Osteocyte (in vitro differentiated cells): ENCODE measurements at regions not wholly inside any gene's neighbourhood (a gene's known extent, or its start where the extent isn't known, plus 50 kb on each side); places are given as distances from the start of the nearest gene placed in this dataset.
A peak's percentile ranks its signal among the peaks of the same experiment; 100 is the strongest.
"Not testable (repeated sequence)": the region's sequence is repeated elsewhere in the genome, so short reads cannot be mapped to it uniquely, and the experiment has no call there.

Experiments
- DNase-seq: peaks from one replicate; pipeline ENCODE4 v3.0.0; 2021; ENCODE audit warnings: mixed read lengths; ENCODE audit not compliant: unreplicated experiment; ENCODE audit errors: extremely low spot score
- H3K27ac Mint-ChIP-seq: one replicate; pipeline ENCODE4 v1.8.0; 2021; ENCODE audit warnings: mild to moderate bottlenecking, mixed read lengths; ENCODE audit not compliant: unreplicated experiment
- H3K27me3 Mint-ChIP-seq: one replicate; pipeline ENCODE4 v1.8.0; 2021; ENCODE audit warnings: mixed read lengths; ENCODE audit not compliant: unreplicated experiment
- H3K36me3 Mint-ChIP-seq: one replicate; pipeline ENCODE4 v1.8.0; 2021; ENCODE audit warnings: mixed read lengths; ENCODE audit not compliant: unreplicated experiment
- H3K4me1 Mint-ChIP-seq: one replicate; pipeline ENCODE4 v1.8.0; 2021; ENCODE audit warnings: mixed read lengths; ENCODE audit not compliant: unreplicated experiment
- H3K4me3 Mint-ChIP-seq: one replicate; pipeline ENCODE4 v1.8.0; 2021; ENCODE audit warnings: mild to moderate bottlenecking, moderate library complexity, mixed read lengths; ENCODE audit not compliant: unreplicated experiment
- H3K9me3 Mint-ChIP-seq: one replicate; pipeline ENCODE4 v1.8.0; 2021; ENCODE audit warnings: mixed read lengths; ENCODE audit not compliant: unreplicated experiment
- CTCF ChIP-seq: fragments of 200-600 bp; sonication (generic); IDR thresholded peaks from 2 replicates; pipeline ENCODE4 v1.5.0; 2021; ENCODE audit warnings: antibody characterized with exemption, mild to moderate bottlenecking, moderate library complexity

DNA sequence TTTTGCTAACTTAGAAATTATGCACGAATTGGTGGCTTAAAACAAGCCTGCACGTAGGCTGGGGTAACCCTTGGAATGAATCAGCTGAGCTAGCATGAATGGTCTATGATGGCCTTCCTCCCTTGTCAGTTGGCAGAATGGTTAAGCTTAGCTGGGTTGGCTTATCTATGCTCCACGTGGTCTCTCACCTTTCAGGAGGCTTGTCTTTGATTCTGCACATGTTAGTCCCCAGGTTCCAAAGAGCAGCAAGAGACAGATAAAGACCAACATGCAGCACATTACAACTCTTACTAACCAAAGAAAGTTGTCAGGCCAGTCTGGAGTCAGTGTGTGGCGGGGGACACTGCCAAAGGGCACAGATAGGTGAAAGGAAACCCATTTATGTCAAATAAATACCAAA lies 700.9 kb upstream of the SYT4 start:
- Mint-ChIP-seq H3K27ac (no peak overlapping the region), H3K27me3 (no peaks in the 10 kb centered on the region), H3K9me3 (no peaks in the 10 kb centered on the region), H3K36me3 (no peaks in the 10 kb centered on the region), H3K4me3 (no peak overlapping the region), H3K4me1 (peaks cover 17% of the 10 kb centered on the region)
- no peak for TF ChIP-seq CTCF
- DNase-seq: no peak

- peaks cover 18% of the 10 kb centered on the region for H3K4me1 Mint-ChIP-seq
- no peak for DNase-seq
- H3K9me3 Mint-ChIP-seq: peaks cover 17% of the 10 kb centered on the region
These were observed 698.1 kb upstream of the SETBP1 start for GRCh38 chr18:43982582-43982981.

DNA sequence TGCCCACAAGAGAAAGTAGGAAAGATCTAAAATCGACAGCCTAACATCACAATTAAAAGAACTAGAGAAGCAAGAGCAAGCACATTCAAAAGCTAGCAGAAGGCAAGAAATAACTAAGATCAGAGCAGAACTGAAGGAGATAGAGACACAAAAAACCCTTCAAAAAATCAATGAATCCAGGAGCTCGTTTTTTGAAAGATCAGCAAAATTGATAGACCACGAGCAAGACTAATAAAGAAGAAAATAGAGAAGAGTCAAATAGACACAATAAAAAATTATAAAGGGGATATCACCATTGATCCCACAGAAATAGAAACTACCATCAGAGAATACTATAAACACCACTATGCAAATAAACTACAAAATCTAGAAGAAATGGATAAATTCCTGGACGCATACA lies 693.6 kb upstream of the SETBP1 start:
- not testable (repeated sequence) for H3K36me3 Mint-ChIP-seq, H3K27ac Mint-ChIP-seq, DNase-seq, H3K27me3 Mint-ChIP-seq, H3K4me3 Mint-ChIP-seq
- Mint-ChIP-seq H3K9me3 (peaks cover 21% of the 10 kb centered on the region), H3K4me1 (peaks cover 12% of the 10 kb centered on the region)

More at GRCh38 chr18:43982582-43982981, 698.1 kb upstream of the SETBP1 start:
- no peak for TF ChIP-seq CTCF
- H3K36me3 Mint-ChIP-seq: peaks cover 3% of the 10 kb centered on the region
- H3K27me3 Mint-ChIP-seq: no peaks in the 10 kb centered on the region
- peak overlapping the region; percentile 23 for H3K4me3 Mint-ChIP-seq
- peak overlapping the region; percentile 62 for H3K27ac Mint-ChIP-seq

- H3K27me3 Mint-ChIP-seq: peaks cover 2% of the 10 kb centered on the region
- peaks cover 3% of the 10 kb centered on the region for H3K9me3 Mint-ChIP-seq
- H3K36me3 Mint-ChIP-seq: no peaks in the 10 kb centered on the region
- TF ChIP-seq CTCF: no peak
- no peak overlapping the region for H3K4me3 Mint-ChIP-seq
- DNase-seq: no peak
- H3K27ac Mint-ChIP-seq: no peak overlapping the region
- H3K4me1 Mint-ChIP-seq: no peaks in the 10 kb centered on the region
These were observed 687.9 kb upstream of the SETBP1 start for GRCh38 chr18:43992741-43993140.

GRCh38 chr18:43994381-43994780 lies 686.3 kb upstream of the SETBP1 start:
- DNase-seq: no peak
- no peaks in the 10 kb centered on the region for H3K9me3 Mint-ChIP-seq
- no peaks in the 10 kb centered on the region for H3K36me3 Mint-ChIP-seq
- H3K4me3 Mint-ChIP-seq: no peak overlapping the region
- no peak for TF ChIP-seq CTCF
- no peak overlapping the region for H3K27ac Mint-ChIP-seq
- no peaks in the 10 kb centered on the region for H3K27me3 Mint-ChIP-seq
- no peaks in the 10 kb centered on the region for H3K4me1 Mint-ChIP-seq

GRCh38 chr18:44013871-44014270 lies 666.8 kb upstream of the SETBP1 start:
- no peak overlapping the region for H3K4me3 Mint-ChIP-seq
- no peak for DNase-seq
- peaks cover 13% of the 10 kb centered on the region for H3K9me3 Mint-ChIP-seq
- no peak for TF ChIP-seq CTCF
- H3K27ac Mint-ChIP-seq: no peak overlapping the region
- H3K27me3 Mint-ChIP-seq: no peaks in the 10 kb centered on the region
- no peaks in the 10 kb centered on the region for H3K36me3 Mint-ChIP-seq
- peaks cover 5% of the 10 kb centered on the region for H3K4me1 Mint-ChIP-seq
